GM12878 (cell line): ENCODE measurements at regions not wholly inside any gene's neighbourhood (a gene's known extent, or its start where the extent isn't known, plus 50 kb on each side); places are given as distances from the start of the nearest gene placed in this dataset.

ENCODE experiments used
- ATAC-seq: fragments of 200-7000 bp; cut with Tn5 transposase; 3 replicates; pipeline ENCODE4 v1.9.1; 2020; ENCODE audit warnings: mild to moderate bottlenecking, moderate library complexity
- BruUV-seq: library from RNA; stranded (reverse); fragments of 400-500 nt; replicated peaks from 2 replicates; lab custom pipeline; 2021; lab: Mats Ljungman, UMichigan
- CTCF ChIA-PET: fragments of 300-600 bp; sonication (Branson Sonifier 250); formaldehyde crosslinking; extraction: SDS; loops from one replicate; lab custom pipeline; 2021; ENCODE audit warnings: inconsistent platforms; lab: Yijun Ruan, JAX
- POLR2A ChIA-PET: fragments of 350-600 bp; formaldehyde crosslinking; extraction: SDS; loops from one replicate; lab custom pipeline; 2021; ENCODE audit warnings: inconsistent platforms; lab: Charles Lee
- RAD21 ChIA-PET: fragments of 300-600 bp; sonication (Branson Sonifier 250); formaldehyde crosslinking; loops from one replicate; lab custom pipeline; 2023; ENCODE audit warnings: antibody characterized with exemption; ENCODE audit not compliant: unreplicated experiment; lab: Charles Lee
- SMC1A ChIA-PET: fragments of 300-600 bp; sonication (Branson Sonifier 250); formaldehyde crosslinking; loops from one replicate; lab custom pipeline; 2023; ENCODE audit not compliant: unreplicated experiment, uncharacterized antibody; lab: Charles Lee
- DNase-seq: peaks from one replicate; pipeline ENCODE4 v3.0.0-alpha.2; 2011; ENCODE audit warnings: low read depth, low spot score
- FAIRE-seq: peaks from 3 replicates; lab custom pipeline; 2011; peaks lifted over from hg19 to GRCh38; lab: Jason Lieb, UNC
- H2AFZ ChIP-seq: 2 replicates; pipeline ENCODE4 v1.6.0; 2011; ENCODE audit warnings: low read depth, low read length, control low read depth; ENCODE audit not compliant: control insufficient read depth
- H3K27ac ChIP-seq: 2 replicates; pipeline ENCODE4 v1.5.1; 2011; ENCODE audit warnings: control low read depth; ENCODE audit not compliant: control insufficient read depth, insufficient read depth
- H3K27me3 ChIP-seq, 2 experiments: replicated peaks in 1 of 2; 2 replicates each; pipeline versions ENCODE4 v1.6.0 to v1.6.1; 2011; ENCODE audit warnings: low read length in 1 of 2; ENCODE audit not compliant: control insufficient read depth in 2 of 2, insufficient read depth in 2 of 2
- H3K36me3 ChIP-seq, 2 experiments: 2 replicates each; pipeline ENCODE4 v1.5.1; 2011; ENCODE audit warnings: low read length in 1 of 2; ENCODE audit not compliant: control insufficient read depth in 2 of 2, insufficient read depth in 2 of 2
- H3K4me1 ChIP-seq: 2 replicates; pipeline ENCODE4 v1.6.1; 2011; ENCODE audit warnings: mild to moderate bottlenecking, low read length, moderate library complexity, mixed read lengths; ENCODE audit not compliant: control insufficient read depth, insufficient read depth
- H3K4me2 ChIP-seq: 2 replicates; pipeline ENCODE4 v1.6.0; 2011; ENCODE audit warnings: control low read depth; ENCODE audit not compliant: control insufficient read depth, insufficient read depth
- H3K4me3 ChIP-seq: fragments of 200-600 bp; sonication (generic); 2 replicates; pipeline ENCODE4 v1.5.1; 2016
- H3K79me2 ChIP-seq: 2 replicates; pipeline ENCODE4 v1.6.0; 2011; ENCODE audit warnings: low read length; ENCODE audit not compliant: control insufficient read depth, insufficient read depth
- H3K9ac ChIP-seq: 2 replicates; pipeline ENCODE4 v1.8.0; 2011; ENCODE audit warnings: low read length, control low read depth, mixed read lengths; ENCODE audit not compliant: control insufficient read depth, insufficient read depth
- H3K9me3 ChIP-seq: replicated peaks from 3 replicates; pipeline ENCODE4 v1.5.1; 2011; ENCODE audit warnings: mild to moderate bottlenecking, low read length; ENCODE audit not compliant: control insufficient read depth, insufficient read depth
- H4K20me1 ChIP-seq: 2 replicates; pipeline ENCODE4 v1.6.0; 2011; ENCODE audit not compliant: control insufficient read depth, insufficient read depth
- BACH1 ChIP-seq: fragments of 450-650 bp; IDR thresholded peaks from 2 replicates; pipeline ENCODE4 v1.6.1; 2017; ENCODE audit warnings: mild to moderate bottlenecking, borderline replicate concordance
- CREM ChIP-seq: IDR thresholded peaks from 2 replicates; pipeline ENCODE4 v1.6.1; 2014; ENCODE audit warnings: antibody characterized with exemption, low read depth
- E2F4 ChIP-seq: IDR thresholded peaks from 2 replicates; pipeline ENCODE4 v1.6.1; 2012; ENCODE audit warnings: low read depth, low read length, improper control_type of control experiment
- ESRRA ChIP-seq: IDR thresholded peaks from 2 replicates; pipeline ENCODE4 v1.6.1; 2012; ENCODE audit warnings: mild to moderate bottlenecking, low read length, improper control_type of control experiment
- JUNB ChIP-seq: IDR thresholded peaks from 2 replicates; pipeline ENCODE4 v1.6.1; 2016; ENCODE audit warnings: antibody characterized with exemption, mild to moderate bottlenecking
- NKRF ChIP-seq: fragments of 450-650 bp; conservative IDR thresholded peaks from 2 replicates; pipeline ENCODE4 v1.6.1; 2017; ENCODE audit warnings: mild to moderate bottlenecking, moderate library complexity
- POLR2AphosphoS2 ChIP-seq: IDR thresholded peaks from 2 replicates; pipeline ENCODE4 v1.6.1; 2011; ENCODE audit warnings: low read depth, mild to moderate bottlenecking, low read length, improper control_type of control experiment, moderate library complexity
- RCOR1 ChIP-seq: conservative IDR thresholded peaks from 2 replicates; pipeline ENCODE4 v1.6.1; 2012; ENCODE audit warnings: low read depth, low read length, improper control_type of control experiment
- RUNX3 ChIP-seq: IDR thresholded peaks from 2 replicates; pipeline ENCODE4 v1.6.1; 2012; ENCODE audit warnings: low read length, inconsistent platforms
- SIN3A ChIP-seq: IDR thresholded peaks from 2 replicates; pipeline ENCODE4 v1.6.1; 2012; ENCODE audit warnings: low read depth, low read length, improper control_type of control experiment
- SMC3 ChIP-seq: IDR thresholded peaks from 2 replicates; pipeline ENCODE4 v1.6.1; 2011; ENCODE audit warnings: low read length, improper control_type of control experiment, borderline replicate concordance
- SP1 ChIP-seq: IDR thresholded peaks from one replicate; pipeline ENCODE4 v1.6.1; 2011; ENCODE audit warnings: low read depth, low read length
- ZBED1 ChIP-seq: IDR thresholded peaks from 2 replicates; pipeline ENCODE4 v1.6.1; 2016; ENCODE audit warnings: borderline replicate concordance
- whole genome bisulfite sequencing: methylation state at CpG from one replicate; pipeline ENCODE4 v1.1.6; 2016; ENCODE audit warnings: low lambda C conversion rate; ENCODE audit not compliant: insufficient replicate concordance, insufficient coverage; ENCODE audit errors: missing lambda C conversion rate; 5-methylcytosine and 5-hydroxymethylcytosine counted together
- in situ Hi-C: fragments of 300-500 bp; cut with MboI; formaldehyde crosslinking; loops from 9 replicates; pipeline ENCODE4 v1.14.3; 2018; ENCODE audit warnings: mixed read lengths
- intact Hi-C: fragments of 100-400 bp; cut with micrococcal nuclease; formaldehyde crosslinking; loops from one replicate; pipeline ENCODE4 v1.14.2; 2022; ENCODE audit not compliant: unreplicated experiment

DNA sequence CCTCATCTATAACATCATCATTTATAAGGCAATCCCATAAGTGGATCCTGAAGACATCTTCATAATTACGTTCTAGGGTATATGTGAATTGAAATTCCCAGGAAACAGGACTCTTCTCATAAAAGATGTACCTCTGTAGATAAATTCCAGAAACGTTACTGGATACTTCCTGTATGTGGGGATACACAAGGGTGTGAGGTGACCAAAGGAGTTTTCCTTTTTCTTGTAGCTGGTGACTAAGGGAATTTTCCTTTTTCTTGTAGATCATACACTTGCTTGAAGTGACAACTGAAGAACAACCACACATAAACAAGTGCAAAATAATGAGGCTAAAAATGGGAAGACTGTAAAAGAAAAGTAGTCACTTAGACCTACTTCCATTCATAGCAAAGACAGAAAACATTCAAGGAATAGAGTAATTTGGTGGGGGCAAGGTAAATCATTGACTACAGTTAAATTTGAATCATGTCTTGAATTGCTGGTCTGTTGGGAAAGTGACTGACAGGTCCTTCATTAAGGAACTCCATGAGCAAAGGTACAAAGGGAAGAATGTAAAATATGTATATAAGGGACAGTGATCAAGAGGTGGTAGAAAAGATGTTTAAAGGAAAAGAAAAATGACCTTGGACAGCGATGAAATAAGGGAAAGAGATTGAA is 53.2 kb upstream of the UBE2E3 start:
- no peak overlapping the region for H3K27ac ChIP-seq
- RAD21 ChIA-PET = no interaction called here
- H3K9ac ChIP-seq = no peak overlapping the region
- POLR2A ChIA-PET = no interaction called here
- CTCF ChIA-PET = no interaction called here
- no peaks in the 10 kb centered on the region for H4K20me1 ChIP-seq
- FAIRE-seq = no peak
- no peaks in the 10 kb centered on the region for H3K4me1 ChIP-seq
- no peak overlapping the region for H2AFZ ChIP-seq
- TF ChIP-seq RCOR1 = no peak
- no peak for TF ChIP-seq BACH1
- TF ChIP-seq SMC3 = no peak
- no peak for TF ChIP-seq NKRF
- TF ChIP-seq SIN3A = no peak
- no peak for TF ChIP-seq ZBED1
- TF ChIP-seq RUNX3 = no peak
- TF ChIP-seq ESRRA = no peak
- TF ChIP-seq SP1 = no peak
- TF ChIP-seq POLR2AphosphoS2 = no peak
- TF ChIP-seq JUNB = no peak
- TF ChIP-seq CREM = no peak
- no peak for TF ChIP-seq E2F4
- TF ChIP-seq, all 136 proteins: peak for 0
- Histone ChIP-seq H3K27me3 (no peaks in the 10 kb centered on the region), H3K4me2 (no peak overlapping the region), H3K79me2 (no peaks in the 10 kb centered on the region), H3K4me3 (no peak overlapping the region), H3K36me3 (no peaks in the 10 kb centered on the region), H3K9me3 (no peaks in the 10 kb centered on the region)
- no peak for DNase-seq
- no peak for ATAC-seq
- SMC1A ChIA-PET = no interaction called here
- WGBS = 4% methylated on average over 3 of the region's 3 CpGs
- in situ Hi-C loops = no loop called here
- BruUV-seq = no TSS peak
- intact Hi-C loops = no loop called here
